Parathyroid adenoma (tissue), 2 donors: ENCODE measurements at regions not wholly inside any gene's neighbourhood (a gene's known extent, or its start where the extent isn't known, plus 50 kb on each side); places are given as distances from the start of the nearest gene placed in this dataset.

Experiments
- H2AFZ ChIP-seq: fragments of 300-600 bp; sonication (generic); one replicate; pipeline ENCODE4 v1.7.0; 2017; ENCODE audit warnings: antibody characterized with exemption, mild to moderate bottlenecking
- H3K27ac ChIP-seq: fragments of 300-600 bp; sonication (generic); one replicate; pipeline ENCODE4 v1.7.0; 2017
- H3K27me3 ChIP-seq: fragments of 300-600 bp; sonication (generic); one replicate; pipeline ENCODE4 v1.7.0; 2017; ENCODE audit warnings: low read length; ENCODE audit not compliant: control insufficient read depth, insufficient read depth
- H3K36me3 ChIP-seq: fragments of 300-600 bp; sonication (generic); one replicate; pipeline ENCODE4 v1.7.0; 2017; ENCODE audit warnings: low read length; ENCODE audit not compliant: control insufficient read depth, insufficient read depth
- H3K4me1 ChIP-seq: fragments of 300-600 bp; sonication (generic); one replicate; pipeline ENCODE4 v1.7.0; 2017; ENCODE audit warnings: control low read depth
- H3K4me2 ChIP-seq: fragments of 300-600 bp; sonication (generic); one replicate; pipeline ENCODE4 v1.7.0; 2017; ENCODE audit warnings: low read length
- H3K4me3 ChIP-seq: fragments of 300-600 bp; sonication (generic); one replicate; pipeline ENCODE4 v1.7.0; 2017; ENCODE audit warnings: low read depth, low read length
- H3K79me2 ChIP-seq: fragments of 300-600 bp; sonication (generic); one replicate; pipeline ENCODE4 v1.7.0; 2017; ENCODE audit warnings: control low read depth
- H3K9ac ChIP-seq: fragments of 300-600 bp; sonication (generic); one replicate; pipeline ENCODE4 v1.7.0; 2017; ENCODE audit warnings: mild to moderate bottlenecking
- H3K9me3 ChIP-seq: fragments of 300-600 bp; sonication (generic); one replicate; pipeline ENCODE4 v1.7.0; 2017; ENCODE audit warnings: low read length; ENCODE audit not compliant: control insufficient read depth
- TF ChIP-seq, protein P1 (sequence below): fragments of 300-600 bp; sonication (generic); IDR thresholded peaks from one replicate; pipeline ENCODE4 v1.7.0; 2017; ENCODE audit warnings: antibody characterized with exemption, mild to moderate bottlenecking
- donor health status: primary hyperparathyroidism.

DNA sequence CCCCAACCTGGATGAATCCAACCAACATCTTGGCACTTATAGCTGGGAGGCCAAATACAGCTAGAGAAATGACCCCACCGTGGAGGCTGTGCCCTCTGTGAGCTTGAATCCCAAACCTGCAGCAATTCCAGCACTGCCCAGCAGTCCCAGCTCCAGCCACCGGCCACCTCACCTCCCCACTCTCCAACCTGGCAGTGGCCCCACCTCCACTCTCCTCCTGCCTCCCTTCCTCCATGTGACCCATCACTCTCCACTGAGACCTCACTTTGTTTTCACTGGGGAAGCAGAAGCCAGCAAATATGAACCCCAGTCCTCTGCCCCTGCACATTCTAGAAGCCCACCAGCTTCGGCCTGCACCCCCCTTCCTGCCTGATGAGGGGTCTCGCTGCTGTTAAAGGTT lies 79.7 kb upstream of the LINGO1 start:
- H3K9me3 ChIP-seq, result no peaks in the 10 kb centered on the region
- H3K27ac ChIP-seq, result no peak overlapping the region
- no peaks in the 10 kb centered on the region for H3K79me2 ChIP-seq
- no peaks in the 10 kb centered on the region for H3K27me3 ChIP-seq
- H2AFZ ChIP-seq, result no peak overlapping the region
- TF ChIP-seq, protein P1, sequence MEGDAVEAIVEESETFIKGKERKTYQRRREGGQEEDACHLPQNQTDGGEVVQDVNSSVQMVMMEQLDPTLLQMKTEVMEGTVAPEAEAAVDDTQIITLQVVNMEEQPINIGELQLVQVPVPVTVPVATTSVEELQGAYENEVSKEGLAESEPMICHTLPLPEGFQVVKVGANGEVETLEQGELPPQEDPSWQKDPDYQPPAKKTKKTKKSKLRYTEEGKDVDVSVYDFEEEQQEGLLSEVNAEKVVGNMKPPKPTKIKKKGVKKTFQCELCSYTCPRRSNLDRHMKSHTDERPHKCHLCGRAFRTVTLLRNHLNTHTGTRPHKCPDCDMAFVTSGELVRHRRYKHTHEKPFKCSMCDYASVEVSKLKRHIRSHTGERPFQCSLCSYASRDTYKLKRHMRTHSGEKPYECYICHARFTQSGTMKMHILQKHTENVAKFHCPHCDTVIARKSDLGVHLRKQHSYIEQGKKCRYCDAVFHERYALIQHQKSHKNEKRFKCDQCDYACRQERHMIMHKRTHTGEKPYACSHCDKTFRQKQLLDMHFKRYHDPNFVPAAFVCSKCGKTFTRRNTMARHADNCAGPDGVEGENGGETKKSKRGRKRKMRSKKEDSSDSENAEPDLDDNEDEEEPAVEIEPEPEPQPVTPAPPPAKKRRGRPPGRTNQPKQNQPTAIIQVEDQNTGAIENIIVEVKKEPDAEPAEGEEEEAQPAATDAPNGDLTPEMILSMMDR, result no peak
- no peaks in the 10 kb centered on the region for H3K4me1 ChIP-seq
- no peak overlapping the region for H3K4me3 ChIP-seq
- H3K9ac ChIP-seq, result no peak overlapping the region
- H3K36me3 ChIP-seq, result no peaks in the 10 kb centered on the region
- no peak overlapping the region for H3K4me2 ChIP-seq

DNA sequence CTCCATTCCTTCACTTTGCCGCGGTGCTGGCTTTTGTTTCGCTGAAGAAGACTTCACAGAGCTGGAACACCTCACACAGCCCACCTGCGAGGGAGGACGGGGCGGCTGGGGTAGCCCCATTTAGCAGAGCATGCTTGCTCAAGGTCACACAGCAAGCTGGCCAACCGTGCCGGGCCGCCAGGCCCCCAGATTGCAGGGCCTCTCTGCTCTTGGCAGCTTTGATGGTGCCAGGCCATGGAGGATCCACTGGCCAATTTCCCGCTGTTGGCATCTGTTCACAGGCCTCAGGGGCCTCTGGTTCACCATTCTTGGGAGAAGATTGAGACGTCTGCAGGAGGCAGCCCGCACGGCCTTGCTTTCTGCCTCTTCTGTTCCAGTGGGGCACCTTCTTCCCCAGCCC lies 77.9 kb upstream of the LINGO1 start:
- Histone ChIP-seq H2AFZ (no peak overlapping the region), H3K4me1 (no peaks in the 10 kb centered on the region), H3K36me3 (no peaks in the 10 kb centered on the region), H3K9ac (no peak overlapping the region), H3K9me3 (no peaks in the 10 kb centered on the region), H3K27ac (no peak overlapping the region), H3K4me3 (no peak overlapping the region), H3K79me2 (no peaks in the 10 kb centered on the region), H3K27me3 (no peaks in the 10 kb centered on the region), H3K4me2 (no peak overlapping the region)
- TF ChIP-seq, protein P1, result no peak

DNA sequence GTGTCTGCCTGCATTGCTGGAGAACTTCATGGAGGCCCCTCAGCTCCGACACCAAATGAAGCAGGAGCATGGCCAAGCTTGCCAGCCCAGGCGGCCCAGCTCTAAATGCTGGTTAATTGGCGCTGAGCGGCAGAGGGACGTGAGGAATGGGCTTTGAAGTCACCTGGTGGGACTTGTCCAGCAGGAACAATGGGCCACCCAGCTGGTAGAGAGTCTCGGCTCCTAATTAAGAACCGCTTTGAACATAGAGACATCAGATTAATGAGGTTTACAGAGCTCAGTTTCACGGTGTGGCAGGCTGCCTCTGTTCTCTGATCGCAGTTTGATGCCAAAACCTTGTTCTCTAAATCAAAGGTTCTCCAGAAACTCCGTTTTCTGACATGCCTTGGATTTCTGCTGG lies 77.5 kb upstream of the LINGO1 start:
- Histone ChIP-seq H2AFZ (no peak overlapping the region), H3K4me3 (no peak overlapping the region), H3K9ac (no peak overlapping the region), H3K27me3 (no peaks in the 10 kb centered on the region), H3K79me2 (no peaks in the 10 kb centered on the region), H3K27ac (no peak overlapping the region), H3K4me2 (no peak overlapping the region), H3K36me3 (no peaks in the 10 kb centered on the region), H3K9me3 (no peaks in the 10 kb centered on the region), H3K4me1 (no peaks in the 10 kb centered on the region)
- TF ChIP-seq, protein P1, result no peak

DNA sequence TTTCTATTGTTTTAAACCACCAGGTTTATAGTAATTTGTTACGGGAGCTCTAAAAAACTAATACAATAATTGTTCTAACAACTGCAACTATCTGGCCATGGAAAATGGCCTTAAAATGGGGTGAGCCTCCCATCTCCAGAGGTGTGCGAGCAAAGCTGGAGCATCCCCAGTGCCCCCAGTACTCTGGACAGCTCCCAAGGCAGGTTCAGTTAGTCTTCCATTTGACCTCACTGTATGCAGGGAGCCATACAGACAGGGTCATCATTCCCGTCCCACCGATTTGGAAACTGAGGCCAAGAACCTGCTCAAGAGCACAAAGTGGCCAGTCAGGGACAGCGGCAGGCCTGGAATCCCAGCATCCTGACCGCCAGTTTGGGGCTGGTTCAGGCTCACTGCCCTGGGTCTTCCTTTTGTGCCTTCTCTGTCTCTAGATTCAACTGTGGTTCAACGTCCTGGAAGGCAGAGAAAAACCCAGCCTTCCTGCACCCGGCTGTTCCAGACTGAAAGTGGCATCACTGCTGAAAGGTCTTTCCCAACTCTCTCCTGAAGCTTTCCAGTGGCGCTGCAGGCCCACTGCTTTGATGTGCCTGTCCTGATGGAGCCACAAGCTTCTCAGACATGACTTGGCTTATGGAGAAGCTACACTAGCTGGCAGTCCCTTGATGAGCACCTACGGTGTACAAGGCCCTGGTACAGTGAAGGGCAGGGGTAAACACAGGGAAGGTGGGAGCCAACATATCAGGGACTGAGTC lies 76.6 kb upstream of the LINGO1 start:
- Histone ChIP-seq H3K4me1 (no peaks in the 10 kb centered on the region), H3K9ac (no peak overlapping the region), H3K27me3 (no peaks in the 10 kb centered on the region), H3K27ac (no peak overlapping the region), H3K4me2 (no peak overlapping the region), H3K4me3 (no peak overlapping the region), H3K9me3 (no peaks in the 10 kb centered on the region), H2AFZ (no peak overlapping the region), H3K36me3 (no peaks in the 10 kb centered on the region), H3K79me2 (no peaks in the 10 kb centered on the region)
- TF ChIP-seq, protein P1, result no peak
